ENCODE measurements at regions not wholly inside any gene's neighbourhood (a gene's known extent, or its start where the extent isn't known, plus 50 kb on each side); places are given as distances from the start of the nearest gene placed in this dataset.

DNA sequence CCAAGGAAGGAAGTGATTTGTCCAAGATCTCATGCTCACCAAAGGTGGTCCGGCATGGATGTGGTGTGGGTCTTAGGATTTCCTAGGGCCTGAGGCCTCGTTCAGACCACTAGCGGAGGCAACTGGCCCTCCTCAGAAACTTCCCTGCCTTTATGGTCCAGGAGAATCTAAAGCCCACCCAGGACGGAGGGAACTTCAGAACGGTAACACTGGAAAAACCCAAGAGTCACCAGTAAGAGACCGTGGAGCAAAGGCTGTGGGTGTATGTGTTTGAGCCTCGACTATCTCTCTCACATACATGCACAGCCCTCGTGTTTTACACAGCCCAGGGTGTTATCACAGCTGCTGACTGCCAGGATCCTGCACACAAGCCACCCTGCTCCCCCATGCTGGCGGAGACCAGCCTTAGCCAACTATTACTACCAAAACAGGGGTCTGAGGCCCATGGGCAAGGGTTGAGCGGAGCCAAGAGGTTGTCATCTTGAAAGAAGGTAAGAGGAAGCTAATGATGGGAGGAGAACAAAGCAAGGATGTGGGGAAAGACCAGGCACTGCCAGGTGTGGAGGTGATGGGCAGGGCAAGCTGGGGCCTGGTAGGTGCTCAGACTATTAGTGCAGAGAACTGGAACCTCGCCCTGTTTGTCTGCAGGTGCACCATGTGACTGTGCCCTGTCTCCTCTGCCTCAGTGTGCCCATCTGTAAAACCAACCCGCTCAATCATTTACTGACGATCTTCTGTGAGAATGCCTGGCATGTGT is 170.2 kb upstream of the ZMIZ1 start:
- DNase-seq (ENCODE audit: extremely low read depth in 1 of 2, low read depth in 1 of 2) = no peak

DNA sequence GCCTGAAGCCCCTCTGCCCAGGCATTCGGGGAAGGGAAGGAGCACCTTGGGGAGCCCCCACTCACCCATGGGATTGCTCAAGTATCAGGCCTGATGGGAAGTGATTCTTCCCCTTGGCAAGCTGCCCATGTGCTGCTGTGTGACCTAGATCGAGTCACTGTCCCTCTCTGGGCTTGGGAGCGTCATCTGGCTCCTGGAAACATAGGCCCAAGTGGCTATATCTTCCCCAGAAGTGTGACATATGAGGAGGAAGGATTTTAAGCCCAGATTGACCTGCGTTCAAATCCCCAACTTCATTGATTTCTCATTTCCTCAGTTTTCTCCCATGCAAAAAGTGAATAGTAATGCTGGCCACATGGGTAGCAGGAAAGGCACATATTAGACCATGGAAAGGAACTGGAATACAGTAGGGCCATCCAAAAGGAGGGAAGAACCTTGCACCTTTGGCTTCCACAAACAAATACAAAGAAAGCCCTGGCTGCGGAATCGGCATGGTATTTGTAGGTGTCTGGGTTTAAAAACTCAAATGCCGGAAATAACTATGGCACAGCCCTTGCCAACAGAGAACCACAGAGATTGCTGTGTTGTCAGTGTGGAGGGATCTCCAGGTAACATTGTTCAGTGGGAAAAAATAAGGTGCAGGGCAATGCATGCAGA is 169.5 kb upstream of the ZMIZ1 start:
- no peak for DNase-seq (ENCODE audit: extremely low read depth in 1 of 2, low read depth in 1 of 2)

DNA sequence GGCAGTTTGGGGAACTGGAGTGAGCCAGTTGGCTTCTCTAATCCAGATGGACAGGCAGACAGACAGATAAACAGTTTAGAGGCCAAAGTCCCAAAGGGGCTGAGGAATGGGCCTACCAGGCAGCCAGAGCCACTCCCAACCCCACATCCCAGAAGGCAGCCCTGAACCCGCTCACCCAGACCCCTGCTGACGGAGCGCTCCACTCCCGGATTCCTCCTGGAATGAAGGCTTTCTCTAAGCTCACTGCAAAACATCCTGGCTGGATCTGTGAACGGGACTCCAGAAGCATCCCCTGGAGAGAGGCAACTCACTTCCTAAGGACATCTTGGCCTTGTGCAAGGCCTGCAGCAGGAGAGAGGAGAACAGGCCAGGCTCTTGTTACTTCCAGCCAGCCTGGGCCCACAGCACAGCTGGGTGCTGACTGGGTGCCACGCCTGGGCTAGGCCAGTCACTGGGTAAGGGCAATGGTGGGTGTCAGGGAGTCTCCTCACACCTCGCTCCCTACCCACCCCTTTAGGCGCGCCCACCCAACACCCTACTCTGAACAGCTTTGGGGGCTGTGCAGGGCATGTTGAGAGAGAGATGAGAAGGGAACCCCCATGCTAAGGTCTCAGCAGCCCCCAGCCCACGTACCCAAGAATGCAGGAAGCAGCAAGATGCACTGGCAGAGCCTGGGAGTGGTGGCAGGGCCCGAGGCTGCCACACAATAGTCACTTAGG is 168.6 kb upstream of the ZMIZ1 start:
- DNase-seq (ENCODE audit: extremely low read depth in 1 of 2, low read depth in 1 of 2) = no peak

DNA sequence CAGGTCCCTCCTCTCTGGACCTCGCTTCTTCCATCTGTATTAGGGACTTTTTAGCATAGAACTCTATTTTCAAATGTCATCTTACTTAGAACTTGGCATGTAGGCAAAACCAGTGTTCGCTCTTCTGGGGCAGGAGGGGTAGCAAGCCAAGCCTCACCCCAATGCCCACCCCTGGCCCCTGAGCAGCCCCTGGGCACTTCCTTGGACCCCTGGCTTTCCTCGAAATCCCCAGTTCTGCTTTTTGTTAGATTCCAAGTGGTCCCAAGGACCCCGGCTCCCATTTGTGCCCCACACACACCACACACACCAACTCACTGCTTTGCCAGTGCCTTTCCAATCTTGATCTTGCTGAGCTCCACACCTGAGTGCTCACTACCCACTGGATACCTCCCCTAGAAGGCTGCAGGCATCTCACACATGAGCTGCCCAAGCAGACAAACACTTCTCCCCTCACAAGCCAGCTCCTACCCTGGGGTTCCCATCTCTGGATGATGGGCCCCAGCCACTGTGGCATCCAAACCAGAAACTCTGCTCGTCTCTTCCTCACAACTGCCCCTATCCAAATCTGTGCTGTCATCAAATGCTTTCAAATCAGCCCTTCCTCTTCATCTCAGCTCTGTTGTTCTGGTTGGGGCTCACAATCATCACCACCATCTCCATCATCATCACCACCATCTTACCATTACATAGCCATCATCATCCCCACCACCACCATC is 167.9 kb upstream of the ZMIZ1 start:
- no peak for DNase-seq (ENCODE audit: extremely low read depth in 1 of 2, low read depth in 1 of 2)

DNA sequence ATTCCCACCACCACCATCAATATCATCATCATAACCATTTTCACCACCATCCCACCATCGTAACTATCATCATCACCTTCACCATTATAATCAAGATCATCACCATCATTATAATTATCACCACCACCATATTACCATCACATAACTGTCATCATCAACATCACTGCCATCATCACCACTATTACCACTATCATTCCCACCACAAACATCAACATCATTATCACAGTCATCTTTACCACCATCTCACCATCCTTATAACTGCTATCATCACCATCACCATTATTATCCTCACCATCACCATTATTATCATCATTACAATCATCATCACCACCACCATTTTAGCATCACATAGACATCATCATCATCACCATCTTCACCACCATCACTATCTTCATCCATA is 167.1 kb upstream of the ZMIZ1 start:
- DNase-seq (ENCODE audit: extremely low read depth in 1 of 2, low read depth in 1 of 2) = no peak

DNA sequence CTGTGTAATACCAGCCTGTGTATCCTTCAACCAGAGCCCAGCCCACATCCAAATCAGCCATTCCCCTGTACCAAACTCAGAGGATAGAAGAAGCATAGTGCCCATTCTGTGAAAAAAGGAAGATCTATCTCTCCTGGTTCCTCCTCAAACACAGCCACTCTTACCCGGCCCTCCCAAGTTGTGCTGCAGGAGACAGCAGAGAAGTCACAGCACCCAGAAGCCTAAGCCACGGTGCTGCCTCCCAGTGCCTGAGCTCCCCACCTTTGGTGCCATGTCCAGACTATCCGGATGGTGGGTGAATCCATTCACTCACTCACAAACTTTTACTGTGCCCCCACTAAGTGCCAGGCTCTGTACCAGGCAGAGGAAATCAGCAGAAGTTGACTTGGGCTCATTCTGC is 166.0 kb upstream of the ZMIZ1 start:
- no peak for DNase-seq (ENCODE audit: extremely low read depth in 1 of 2, low read depth in 1 of 2)

DNA sequence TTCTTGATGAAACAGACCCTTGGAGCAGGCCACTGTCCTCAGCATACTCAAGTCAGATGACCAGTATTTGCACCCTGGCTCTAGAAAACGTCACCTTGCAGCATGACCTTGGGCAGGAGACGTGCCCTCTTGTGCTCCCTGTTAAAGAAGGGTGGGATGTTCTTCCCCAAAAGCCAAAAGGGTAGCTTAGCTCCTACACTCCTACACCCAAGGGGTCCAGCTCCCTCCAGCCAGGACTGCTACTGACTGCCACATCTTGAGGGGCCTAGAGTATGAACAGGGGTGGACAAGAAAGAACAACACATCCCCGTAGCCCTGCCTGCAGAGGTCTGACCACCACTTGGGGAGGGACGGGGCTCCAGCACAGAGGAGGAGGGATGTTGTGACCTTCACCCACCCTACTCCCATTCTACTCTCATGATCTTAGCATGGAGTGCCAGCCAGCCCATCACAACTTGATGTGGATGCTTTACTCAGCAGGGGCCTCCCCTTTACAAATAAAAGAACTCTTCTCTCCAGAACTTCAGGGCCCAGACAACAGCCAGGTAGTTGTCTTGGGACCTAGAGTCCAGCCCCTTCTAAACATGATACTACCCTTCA is 165.3 kb upstream of the ZMIZ1 start:
- DNase-seq (ENCODE audit: extremely low read depth in 1 of 2, low read depth in 1 of 2) = no peak

DNA sequence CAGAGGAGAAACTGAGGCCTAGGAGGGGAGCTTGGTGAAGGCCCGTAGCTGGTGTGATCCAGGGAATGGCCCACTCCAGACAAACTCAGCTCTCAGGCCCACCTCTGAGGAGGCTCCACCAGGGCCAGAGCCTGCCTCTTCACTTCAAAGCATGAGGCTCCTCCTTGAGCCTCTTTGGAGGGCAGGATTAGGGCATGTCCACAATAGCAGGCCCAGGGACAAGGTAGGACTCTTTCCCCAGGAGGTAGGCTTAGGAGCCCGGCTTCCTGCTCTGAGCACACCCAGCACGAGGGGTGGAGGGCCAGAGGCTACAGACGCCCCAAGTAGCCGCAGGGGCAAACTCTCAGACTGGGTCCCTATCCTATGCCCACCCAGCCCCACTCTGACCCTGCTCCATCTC is 164.6 kb upstream of the ZMIZ1 start:
- no peak for DNase-seq (ENCODE audit: extremely low read depth in 1 of 2, low read depth in 1 of 2)

DNA sequence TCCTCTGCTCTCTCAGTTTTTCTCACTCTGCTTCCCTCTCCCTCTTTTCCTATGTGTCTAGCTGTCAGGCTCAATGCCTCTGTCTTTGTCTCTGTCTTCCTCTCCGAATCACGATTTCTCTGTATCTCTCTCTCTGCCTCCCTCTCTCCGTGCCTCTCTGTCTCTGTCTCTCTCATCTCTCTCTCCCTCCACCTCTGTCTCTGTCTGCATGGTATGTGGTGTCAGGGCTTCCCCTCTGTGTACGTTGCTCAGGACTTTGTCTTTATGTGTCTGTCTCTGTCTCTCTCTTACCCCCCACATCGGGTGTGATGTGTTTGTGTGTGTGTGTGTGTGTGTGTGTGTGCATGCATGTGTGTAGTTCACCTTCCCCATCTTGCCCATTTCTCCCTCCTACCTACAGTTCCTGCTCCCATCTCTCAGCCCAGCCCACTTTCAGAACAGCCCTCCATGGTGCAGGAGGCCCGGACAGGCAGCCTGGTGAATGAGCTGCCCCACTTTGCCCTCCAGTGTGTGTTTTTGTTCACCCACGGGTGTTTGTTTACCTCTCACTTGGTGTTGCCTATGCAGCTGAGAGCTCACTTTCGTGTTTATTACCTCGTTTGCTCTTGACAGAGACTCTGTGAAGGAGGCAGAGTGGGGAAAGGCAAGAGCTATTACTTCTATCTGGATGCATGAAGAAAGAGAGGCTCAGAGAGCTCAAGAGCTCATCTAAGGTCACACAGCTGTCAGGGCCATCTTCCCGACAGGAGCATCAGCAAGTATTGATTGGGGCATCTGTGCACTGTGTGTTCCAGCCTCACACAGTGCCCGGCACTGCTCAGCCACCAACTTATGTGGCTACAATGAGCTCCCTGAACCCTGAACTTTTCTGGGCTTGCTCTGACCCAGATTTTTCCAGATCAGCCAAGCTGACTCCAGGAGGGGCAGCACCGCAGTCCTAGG is 163.5 kb upstream of the ZMIZ1 start:
- no peak for DNase-seq (ENCODE audit: extremely low read depth in 1 of 2, low read depth in 1 of 2)

DNA sequence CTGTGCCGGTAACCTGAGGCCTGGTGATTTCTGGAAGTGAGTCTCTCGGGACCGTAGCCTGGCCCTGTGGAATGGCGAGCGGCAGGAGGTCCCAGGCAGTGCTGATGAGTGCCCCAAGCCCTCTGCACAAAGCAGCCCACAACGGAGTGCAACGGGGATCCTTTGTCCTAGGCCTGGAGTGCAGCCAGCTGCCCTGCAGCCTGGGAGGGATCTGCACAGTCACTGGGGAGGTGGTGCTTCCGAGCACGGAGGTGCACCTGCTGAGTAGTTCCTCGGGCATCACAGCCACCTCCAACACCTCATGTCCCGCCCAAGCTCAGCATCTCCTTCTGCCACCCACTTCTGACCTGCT is 162.8 kb upstream of the ZMIZ1 start:
- no peak for DNase-seq (ENCODE audit: extremely low read depth in 1 of 2, low read depth in 1 of 2)

DNA sequence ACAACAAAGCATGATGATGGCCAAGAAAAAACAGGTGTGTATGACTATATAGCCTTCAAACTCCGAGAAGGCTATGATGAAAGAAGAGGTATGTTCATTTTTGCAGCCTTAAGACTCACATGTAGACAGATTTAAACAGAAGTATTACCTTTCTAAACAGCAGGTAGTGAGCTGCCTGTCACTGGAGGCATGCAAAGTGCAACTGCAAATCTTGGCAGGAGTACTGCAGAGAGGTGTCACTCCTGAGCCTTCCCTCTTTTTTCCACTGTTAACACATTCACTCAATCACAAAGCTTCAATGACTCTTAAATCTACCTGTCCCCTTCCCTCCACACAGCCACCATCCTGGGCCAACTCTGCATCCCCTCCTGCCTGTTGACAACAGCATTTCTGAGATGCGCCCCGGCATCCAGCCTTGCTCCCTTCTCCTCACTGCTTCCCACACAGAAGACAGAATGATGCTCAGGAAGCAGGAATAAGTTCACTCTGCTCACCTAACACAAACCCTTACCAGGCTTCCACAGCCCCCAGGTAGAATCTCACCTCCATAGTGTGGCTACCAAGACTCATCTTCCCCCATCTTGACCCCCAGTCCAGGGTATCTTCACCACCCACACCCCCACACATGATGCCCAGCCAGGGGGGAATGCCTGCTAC is 161.9 kb upstream of the ZMIZ1 start:
- DNase-seq (ENCODE audit: extremely low read depth in 1 of 2, low read depth in 1 of 2) = no peak

DNA sequence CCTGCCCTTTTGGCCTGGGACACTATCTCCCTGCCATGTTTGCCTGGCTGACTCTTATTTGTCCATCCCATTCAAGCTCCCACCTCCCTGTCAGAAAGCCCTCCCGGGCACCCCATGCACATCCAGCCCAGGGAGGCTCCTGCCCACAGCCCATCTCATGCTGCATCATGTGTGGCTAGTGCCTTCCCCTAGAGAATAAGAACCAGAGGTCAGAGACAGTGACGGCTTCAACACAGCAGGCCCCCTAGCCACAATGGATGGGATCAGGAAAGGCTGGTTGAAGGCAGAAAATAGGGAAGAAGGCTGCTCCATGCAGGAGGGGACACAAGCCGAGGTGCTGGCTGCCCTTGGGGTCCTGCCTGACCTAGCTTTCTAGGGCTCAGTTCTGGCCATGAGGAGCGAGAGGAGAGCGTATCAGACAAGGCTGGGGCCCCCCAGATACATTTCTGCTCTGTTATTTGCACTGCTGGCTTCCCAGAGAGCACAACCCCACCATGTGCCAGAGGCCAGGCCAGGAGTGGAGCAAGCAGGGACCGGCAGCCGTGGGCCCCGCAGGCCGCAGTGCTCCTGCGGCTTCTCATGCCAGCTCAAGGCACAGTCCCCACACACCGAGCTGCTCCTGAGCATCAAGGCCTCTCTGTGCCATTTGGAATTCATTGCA is 161.1 kb upstream of the ZMIZ1 start:
- DNase-seq (ENCODE audit: extremely low read depth in 1 of 2, low read depth in 1 of 2) = no peak

DNA sequence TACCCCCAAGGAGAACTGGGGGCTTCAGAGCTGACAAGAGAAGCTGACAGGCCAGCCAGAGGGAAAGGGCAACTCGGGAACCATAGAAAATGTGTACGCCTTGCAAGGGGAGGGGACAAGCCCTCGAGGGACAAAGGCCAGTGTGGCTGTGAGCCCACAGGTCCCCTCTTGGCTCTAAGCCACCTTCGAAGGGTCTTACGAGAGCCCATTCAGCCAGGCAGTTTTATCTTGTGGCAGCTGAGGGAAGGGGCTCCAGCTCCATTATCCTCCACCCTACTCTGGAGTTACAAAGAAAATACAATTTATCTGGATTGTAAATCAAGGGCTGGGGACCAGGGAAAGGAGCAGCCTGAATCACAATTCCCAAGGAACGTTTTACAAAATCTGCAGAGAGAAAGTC is 159.5 kb upstream of the ZMIZ1 start:
- no peak for DNase-seq (ENCODE audit: extremely low read depth in 1 of 2, low read depth in 1 of 2)

DNA sequence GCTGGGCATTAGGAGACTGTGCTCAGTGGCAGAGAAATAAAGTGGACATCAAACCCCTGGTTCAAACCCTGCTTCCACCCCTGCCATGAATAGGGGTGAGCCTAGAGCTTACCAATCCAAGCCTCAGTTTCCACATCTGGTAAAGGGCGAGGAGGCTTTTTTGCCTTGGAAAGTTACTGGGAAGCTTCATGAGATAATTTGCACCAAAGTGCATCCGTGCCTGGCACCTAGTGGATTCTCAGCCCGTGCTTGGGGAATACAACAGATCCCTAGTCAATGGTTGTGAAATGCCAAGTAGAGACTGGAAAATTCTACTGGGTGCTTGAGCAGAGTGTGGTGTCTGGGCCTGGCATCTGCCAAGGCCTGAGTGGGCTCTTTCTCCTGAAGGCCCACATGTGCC is 158.7 kb upstream of the ZMIZ1 start:
- DNase-seq (ENCODE audit: extremely low read depth in 1 of 2, low read depth in 1 of 2) = no peak

DNA sequence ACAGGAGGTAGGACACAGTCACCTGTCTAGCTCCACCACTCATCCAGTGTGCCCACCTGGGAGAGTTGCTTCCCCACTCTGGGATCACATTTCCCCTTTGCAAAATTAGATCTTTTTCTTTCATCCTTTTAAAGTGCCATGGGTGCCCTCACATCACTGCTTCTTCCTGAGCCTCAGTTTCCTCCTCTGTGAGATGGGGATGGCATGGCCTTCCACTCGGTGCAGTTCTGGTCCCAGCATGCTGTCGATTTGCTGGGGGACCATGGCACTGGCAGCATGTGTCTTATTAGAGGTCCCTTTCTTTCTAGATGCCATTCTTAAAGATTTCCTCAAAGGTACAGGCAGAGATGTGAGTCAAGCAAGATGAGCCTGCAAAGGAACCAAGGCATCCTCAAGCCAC is 158.3 kb upstream of the ZMIZ1 start:
- no peak for DNase-seq (ENCODE audit: extremely low read depth in 1 of 2, low read depth in 1 of 2)

DNA sequence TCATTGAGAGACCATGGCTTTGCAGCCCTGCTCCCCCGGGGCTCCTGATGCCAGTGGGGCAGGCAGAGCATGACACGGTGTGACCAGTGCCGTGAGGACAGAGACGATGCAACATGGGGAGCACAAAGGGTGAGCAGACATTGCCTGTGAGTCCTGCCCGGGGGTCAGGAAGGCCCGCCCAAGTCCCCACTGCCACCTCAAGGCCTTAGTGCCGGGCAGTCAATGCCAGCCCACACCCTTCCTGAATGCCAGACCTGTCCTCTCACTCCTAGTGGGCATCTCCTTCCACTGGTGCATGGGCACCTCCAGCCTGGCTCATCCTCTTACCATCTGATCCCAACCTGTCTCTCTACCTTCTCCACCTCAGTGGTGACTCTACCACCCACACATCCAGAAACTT is 157.9 kb upstream of the ZMIZ1 start:
- no peak for DNase-seq (ENCODE audit: extremely low read depth in 1 of 2, low read depth in 1 of 2)

DNA sequence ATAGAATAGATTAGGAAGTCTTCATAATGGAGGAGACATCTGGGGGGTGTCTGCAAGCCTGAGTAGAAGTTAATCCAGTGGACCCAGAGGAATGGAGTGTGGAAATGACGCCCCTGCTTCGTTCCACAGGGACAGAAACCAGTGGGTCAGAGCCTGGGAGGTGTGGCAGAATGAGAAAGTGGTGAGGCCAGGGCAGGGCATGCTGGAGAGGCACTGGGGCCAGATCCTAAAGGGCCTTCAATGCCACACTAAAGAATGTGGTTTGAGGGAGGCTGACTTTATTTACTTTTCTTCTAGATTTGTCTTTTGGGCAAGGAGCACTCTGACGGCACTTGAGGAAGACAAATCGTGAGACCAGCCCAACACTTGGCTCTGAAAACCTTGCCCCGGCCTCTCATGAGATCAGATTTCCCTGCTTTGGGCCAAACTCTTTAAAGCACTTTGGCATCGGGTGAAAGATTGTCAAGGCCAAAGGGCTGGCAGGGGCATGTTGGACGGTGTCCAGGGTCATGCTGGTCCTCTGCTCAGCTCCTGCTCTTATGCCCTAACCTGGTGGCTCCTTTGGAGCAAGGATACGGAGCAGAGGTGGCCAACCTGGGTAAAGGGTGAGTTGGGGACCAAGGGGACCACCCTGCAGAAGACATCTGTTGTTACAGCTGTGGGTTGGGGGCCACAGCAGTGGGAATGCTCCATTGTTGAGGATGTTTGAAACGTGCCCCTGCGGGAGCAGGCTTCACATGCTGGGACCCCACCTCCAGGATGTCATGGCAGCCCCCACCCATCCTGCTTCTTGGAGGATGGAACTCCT is 157.0 kb upstream of the ZMIZ1 start:
- DNase-seq (ENCODE audit: extremely low read depth in 1 of 2, low read depth in 1 of 2) = no peak

Measured in stimulated activated CD8-positive, alpha-beta memory T cell treated with anti-CD3 and anti-CD28 coated beads, Interleukin-7, amount 100 ng/mL, for 48 hours (primary cell).